GM12874 (cell line): ENCODE measurements at regions not wholly inside any gene's neighbourhood (a gene's known extent, or its start where the extent isn't known, plus 50 kb on each side); places are given as distances from the start of the nearest gene placed in this dataset.

Experiments used
- CTCF ChIP-seq: IDR thresholded peaks from 2 replicates; pipeline ENCODE4 v1.5.1; 2011; ENCODE audit warnings: low read depth, mild to moderate bottlenecking, control low read depth, low read length, moderate library complexity; ENCODE audit not compliant: insufficient read depth

GRCh38 chr4:149973181-149973580 is 105.1 kb upstream of the DCLK2 start:
- no peak for TF ChIP-seq CTCF

GRCh38 chr4:149975172-149975571 is 103.1 kb upstream of the DCLK2 start:
- no peak for TF ChIP-seq CTCF

GRCh38 chr4:149980121-149980682 is 98.0 kb upstream of the DCLK2 start:
- no peak for TF ChIP-seq CTCF

- peak; percentile 69 for TF ChIP-seq CTCF
Measured at GRCh38 chr4:149980941-149981340, 97.3 kb upstream of the DCLK2 start.

- TF ChIP-seq CTCF: no peak
Measured at GRCh38 chr4:149983401-149983800, 94.8 kb upstream of the DCLK2 start.

GRCh38 chr4:149983931-149984330 is 94.3 kb upstream of the DCLK2 start:
- TF ChIP-seq CTCF: no peak

- TF ChIP-seq CTCF: no peak
Measured at GRCh38 chr4:149985981-149986380, 92.3 kb upstream of the DCLK2 start.
